ENCODE measurements at regions not wholly inside any gene's neighbourhood (a gene's known extent, or its start where the extent isn't known, plus 50 kb on each side); places are given as distances from the start of the nearest gene placed in this dataset.

DNA sequence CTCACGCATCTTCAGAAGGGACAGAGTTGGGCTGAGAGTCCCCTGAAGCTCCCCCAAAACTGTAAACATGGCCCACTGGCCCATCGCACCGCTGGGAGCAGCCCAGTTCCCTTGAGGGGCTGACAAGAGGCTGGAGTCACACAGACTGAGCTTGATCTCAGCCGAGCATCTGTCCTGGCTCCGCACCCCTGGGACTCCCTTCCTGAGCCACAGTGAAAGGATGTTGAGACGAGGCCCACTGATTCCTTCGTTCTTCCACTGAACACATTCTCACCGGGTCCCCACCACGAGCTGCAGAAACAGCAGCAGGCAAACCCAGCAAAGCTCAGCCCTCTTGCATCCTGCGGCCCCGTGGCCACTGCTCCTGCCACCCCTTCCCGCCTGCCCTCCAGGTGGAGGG, 145.9 kb upstream of the CIBAR2 start:
- TF ChIP-seq, protein P1, sequence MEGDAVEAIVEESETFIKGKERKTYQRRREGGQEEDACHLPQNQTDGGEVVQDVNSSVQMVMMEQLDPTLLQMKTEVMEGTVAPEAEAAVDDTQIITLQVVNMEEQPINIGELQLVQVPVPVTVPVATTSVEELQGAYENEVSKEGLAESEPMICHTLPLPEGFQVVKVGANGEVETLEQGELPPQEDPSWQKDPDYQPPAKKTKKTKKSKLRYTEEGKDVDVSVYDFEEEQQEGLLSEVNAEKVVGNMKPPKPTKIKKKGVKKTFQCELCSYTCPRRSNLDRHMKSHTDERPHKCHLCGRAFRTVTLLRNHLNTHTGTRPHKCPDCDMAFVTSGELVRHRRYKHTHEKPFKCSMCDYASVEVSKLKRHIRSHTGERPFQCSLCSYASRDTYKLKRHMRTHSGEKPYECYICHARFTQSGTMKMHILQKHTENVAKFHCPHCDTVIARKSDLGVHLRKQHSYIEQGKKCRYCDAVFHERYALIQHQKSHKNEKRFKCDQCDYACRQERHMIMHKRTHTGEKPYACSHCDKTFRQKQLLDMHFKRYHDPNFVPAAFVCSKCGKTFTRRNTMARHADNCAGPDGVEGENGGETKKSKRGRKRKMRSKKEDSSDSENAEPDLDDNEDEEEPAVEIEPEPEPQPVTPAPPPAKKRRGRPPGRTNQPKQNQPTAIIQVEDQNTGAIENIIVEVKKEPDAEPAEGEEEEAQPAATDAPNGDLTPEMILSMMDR (IDR thresholded peaks at IDR 0.05; ENCODE audit: insufficient read depth, low read length): no peak
- no peak overlapping the region for H3K4me3 ChIP-seq (ENCODE audit: low read depth, low read length)
- no peak for DNase-seq (ENCODE audit: low read depth)

DNA sequence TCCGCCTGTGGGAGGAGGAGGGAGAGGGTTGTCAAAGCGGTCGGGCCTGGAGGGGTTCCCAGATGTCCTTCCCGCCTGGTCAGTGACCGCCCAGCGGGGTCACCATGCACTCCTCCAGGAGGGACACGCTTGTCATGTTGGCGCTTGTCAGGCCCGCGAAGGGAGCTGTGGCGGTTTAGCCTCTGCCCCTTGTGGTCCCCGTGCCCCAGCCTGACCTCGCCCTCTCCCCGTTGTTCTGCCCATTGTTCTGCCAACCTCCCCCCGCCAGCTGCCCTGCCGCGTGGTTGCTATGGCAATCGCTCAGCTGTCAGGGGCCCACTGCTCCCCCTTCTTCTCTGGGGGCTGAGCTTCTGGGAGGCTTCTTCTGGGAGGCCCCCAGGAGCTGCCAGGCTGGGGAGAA, 146.4 kb upstream of the CIBAR2 start:
- no peak overlapping the region for H3K4me3 ChIP-seq (ENCODE audit: low read depth, low read length)
- no peak for DNase-seq (ENCODE audit: low read depth)
- TF ChIP-seq, protein P1 (IDR thresholded peaks at IDR 0.05; ENCODE audit: insufficient read depth, low read length): no peak

DNA sequence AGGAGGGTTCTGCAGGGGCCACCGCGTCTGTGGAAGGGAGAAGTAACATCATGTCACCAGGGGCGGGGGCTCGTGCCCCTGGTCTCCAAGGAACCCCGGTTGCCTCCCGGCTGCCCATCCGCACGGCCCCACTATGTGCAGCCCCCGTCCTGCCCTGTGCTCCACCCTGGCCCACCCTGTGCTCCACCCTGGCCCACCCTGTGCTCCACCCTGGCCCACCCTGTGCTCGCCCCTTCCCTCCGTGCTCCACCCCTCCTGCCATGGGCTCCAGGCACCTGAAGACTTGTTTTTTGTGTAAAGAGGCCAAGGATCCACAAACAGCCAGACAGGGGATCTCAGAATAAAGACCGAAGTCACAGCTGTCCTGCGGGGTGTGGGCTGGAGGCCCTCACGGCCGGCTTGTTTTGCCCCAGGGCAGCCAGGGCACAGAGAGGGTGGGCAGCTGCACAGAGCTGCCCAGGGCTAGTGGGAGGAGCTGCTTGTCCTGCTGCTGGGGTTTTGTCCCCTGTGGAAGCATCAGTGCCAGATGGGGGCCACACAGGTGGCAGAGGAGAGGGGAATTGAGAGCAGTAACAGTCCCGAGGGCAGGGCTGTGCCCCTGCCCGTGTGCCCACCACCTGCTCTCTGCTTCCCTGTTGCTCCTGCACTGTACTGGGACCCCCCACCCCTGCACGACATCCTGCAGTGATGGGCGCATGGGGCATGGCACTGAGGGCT, 147.0 kb upstream of the CIBAR2 start:
- TF ChIP-seq, protein P1 (IDR thresholded peaks at IDR 0.05; ENCODE audit: insufficient read depth, low read length): no peak

DNA sequence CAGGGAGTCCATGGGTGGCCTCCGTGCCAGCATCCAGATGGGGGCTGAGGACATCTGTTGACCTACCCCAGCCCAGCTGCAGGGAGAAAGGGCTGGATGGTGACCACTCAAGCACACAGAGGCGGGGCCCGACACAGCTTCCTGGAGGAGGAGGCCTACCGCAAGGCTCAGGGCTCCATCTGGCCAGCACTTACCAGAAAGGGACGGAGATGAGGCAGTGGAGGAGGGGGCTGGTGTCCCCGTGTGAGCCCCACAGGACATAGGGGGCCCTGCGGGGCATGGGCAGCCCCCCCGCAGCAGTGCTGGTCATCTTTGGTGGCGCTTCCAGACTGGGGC, 147.5 kb upstream of the CIBAR2 start:
- TF ChIP-seq, protein P1 (IDR thresholded peaks at IDR 0.05; ENCODE audit: insufficient read depth, low read length): no peak
- DNase-seq (ENCODE audit: low read depth): no peak

More for the DNA sequence above, 147.0 kb upstream of the CIBAR2 start:
- no peak overlapping the region for H3K4me3 ChIP-seq (ENCODE audit: low read depth, low read length)
- no peak for DNase-seq (ENCODE audit: low read depth)

DNA sequence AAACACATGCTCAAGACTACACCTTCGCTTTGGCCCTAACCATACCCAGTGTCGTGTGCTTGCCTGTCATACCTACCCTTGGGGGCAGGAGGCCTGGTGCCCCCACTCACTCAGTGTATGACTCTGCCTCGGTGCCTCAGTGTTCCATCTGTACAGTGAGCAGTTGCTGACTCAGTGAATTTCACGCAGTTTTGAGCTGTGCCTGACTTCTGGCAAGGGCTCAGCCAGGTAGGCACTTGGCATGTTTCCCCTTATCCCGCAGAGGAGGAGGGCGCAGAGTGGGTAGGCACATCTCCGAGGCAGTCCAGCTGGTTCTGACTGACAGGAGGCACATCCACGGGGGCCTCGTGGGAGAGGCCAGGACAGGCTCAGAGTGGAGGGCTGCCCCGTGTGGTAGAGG, 148.9 kb upstream of the CIBAR2 start:
- TF ChIP-seq, protein P1 (IDR thresholded peaks at IDR 0.05; ENCODE audit: insufficient read depth, low read length): no peak
- DNase-seq (ENCODE audit: low read depth): no peak
- no peak overlapping the region for H3K4me3 ChIP-seq (ENCODE audit: low read depth, low read length)

More for the DNA sequence above, 147.5 kb upstream of the CIBAR2 start:
- H3K4me3 ChIP-seq (ENCODE audit: low read depth, low read length): no peak overlapping the region

DNA sequence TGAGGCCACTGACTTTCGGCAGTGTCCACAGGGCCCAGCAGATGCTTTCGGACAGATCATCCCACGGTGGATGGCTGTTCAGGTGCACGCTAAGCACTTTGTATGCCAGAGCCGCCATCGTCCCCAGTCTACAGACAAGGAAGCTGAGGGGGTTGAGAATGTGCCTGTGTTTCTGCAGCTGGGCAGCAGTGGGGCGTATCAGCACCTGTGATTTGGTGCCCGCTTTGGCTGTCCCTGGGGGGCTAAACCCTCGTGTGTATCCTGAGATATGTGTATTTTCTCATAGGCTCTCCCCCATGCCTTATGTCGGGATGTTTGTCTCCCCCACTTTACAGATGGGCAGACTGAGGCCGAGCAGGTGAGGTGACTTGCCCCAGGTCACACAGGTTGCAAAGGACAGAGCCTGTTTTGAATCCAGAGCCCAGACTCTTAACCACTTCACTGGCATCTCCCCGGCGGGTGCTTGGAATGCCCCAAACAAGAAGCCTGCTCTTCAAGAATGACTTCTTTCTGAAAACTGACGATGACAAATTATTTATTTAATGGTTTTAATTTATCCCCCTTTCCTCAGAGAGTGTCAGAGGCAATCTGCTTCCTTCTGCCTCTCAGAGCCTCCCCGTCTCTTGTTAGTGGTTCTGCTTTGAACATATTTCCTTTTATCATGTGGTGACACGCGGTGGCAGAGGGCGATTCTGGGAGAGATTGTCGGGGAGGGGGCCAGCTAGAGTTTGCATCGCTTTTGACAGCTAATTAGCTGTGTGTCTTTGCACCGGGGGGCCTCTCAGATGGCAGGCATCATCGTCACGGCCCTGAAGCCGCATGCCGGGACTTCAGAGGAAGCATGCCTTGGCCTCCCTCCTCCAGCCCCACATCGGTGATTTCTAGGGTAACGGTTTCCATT, 149.6 kb upstream of the CIBAR2 start:
- TF ChIP-seq, protein P1 (IDR thresholded peaks at IDR 0.05; ENCODE audit: insufficient read depth, low read length): no peak
- DNase-seq (ENCODE audit: low read depth): no peak
- no peak overlapping the region for H3K4me3 ChIP-seq (ENCODE audit: low read depth, low read length)

All from fibroblast of the aortic adventitia (primary cell).